Stimulated activated CD4-positive, alpha-beta T cell treated with anti-CD3 and anti-CD28 coated beads, Interleukin-2, amount 100 ng/mL, for 24 hours (primary cell): ENCODE measurements at regions not wholly inside any gene's neighbourhood (a gene's known extent, or its start where the extent isn't known, plus 50 kb on each side); places are given as distances from the start of the nearest gene placed in this dataset.

Experiments
- DNase-seq, 2 donors: peaks; one replicate each; pipeline ENCODE4 v3.0.0-alpha.2; 2020

DNA sequence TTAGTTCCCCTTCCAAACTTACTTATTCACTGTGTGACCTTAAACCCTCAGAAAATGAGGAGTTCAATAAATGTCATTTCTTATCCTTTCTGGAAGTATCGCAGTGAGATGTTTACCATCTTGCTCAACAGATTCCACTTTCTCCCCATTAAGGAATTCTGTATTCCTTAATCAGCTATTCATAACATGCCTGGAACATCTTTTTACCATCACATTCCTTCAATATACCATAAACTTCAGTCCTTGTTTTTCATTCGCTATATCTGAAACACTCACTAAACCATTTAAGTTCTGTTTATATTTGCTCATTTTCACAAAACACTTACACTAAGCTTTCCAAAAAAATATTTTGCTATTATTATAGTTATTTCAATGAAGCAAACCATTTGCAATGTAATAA is 1158.6 kb downstream of the CDH12 start:
- DNase-seq = no peak

GRCh38 chr5:21693591-21693990 is 1159.6 kb downstream of the CDH12 start:
- no peak for DNase-seq

GRCh38 chr5:21689587-21689986 is 1163.6 kb downstream of the CDH12 start:
- DNase-seq = no peak

- DNase-seq = no peak
Measured at GRCh38 chr5:21688655-21689054, 1164.5 kb downstream of the CDH12 start.

GRCh38 chr5:21687621-21688020 is 1165.5 kb downstream of the CDH12 start:
- no peak for DNase-seq

DNA sequence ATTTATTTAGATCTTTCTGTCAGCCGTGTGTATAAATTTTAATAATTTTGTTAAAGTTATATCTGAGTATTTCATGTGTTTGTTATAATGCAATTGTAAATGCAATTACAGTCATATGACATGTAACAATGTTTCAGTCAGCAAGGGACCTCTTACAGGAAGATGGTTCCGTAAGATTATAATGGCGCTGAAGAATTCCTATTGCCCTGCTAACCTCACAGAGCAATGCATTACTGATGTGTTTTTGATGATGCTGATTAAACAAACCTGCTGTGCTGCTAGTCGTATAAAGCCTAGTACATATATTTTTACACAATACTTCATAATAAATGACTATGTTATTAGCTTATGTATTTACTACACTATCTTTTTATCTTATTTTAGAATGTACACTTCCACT is 1166.4 kb downstream of the CDH12 start:
- DNase-seq = no peak

- no peak for DNase-seq
Measured at GRCh38 chr5:21685522-21685921, 1167.6 kb downstream of the CDH12 start.

GRCh38 chr5:21684992-21685391 is 1168.2 kb downstream of the CDH12 start:
- no peak for DNase-seq

GRCh38 chr5:21681911-21682310 is 1171.2 kb downstream of the CDH12 start:
- DNase-seq = no peak

GRCh38 chr5:21680641-21681040 is 1172.5 kb downstream of the CDH12 start:
- no peak for DNase-seq

GRCh38 chr5:21680196-21680595 is 1172.9 kb downstream of the CDH12 start:
- no peak for DNase-seq

- no peak for DNase-seq
Measured at GRCh38 chr5:21678526-21678925, 1174.6 kb downstream of the CDH12 start.

DNA sequence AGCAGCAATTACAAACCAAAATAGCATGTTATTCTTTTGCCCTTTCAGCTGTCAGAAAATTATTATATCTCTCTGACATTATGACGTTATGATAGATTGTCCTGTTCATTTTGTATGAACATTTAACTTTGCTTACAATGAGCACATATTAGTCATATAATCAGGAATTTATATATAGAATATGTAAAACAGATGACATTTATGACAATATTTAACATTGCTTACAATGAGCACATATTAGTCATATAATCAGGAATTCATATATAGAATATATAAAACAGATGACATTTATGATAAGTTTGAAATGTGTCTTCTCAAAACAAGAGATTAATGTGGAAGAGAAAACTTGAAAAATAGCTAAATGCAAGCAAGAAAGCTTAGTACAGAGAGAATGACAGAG is 1180.2 kb downstream of the CDH12 start:
- DNase-seq = no peak

DNA sequence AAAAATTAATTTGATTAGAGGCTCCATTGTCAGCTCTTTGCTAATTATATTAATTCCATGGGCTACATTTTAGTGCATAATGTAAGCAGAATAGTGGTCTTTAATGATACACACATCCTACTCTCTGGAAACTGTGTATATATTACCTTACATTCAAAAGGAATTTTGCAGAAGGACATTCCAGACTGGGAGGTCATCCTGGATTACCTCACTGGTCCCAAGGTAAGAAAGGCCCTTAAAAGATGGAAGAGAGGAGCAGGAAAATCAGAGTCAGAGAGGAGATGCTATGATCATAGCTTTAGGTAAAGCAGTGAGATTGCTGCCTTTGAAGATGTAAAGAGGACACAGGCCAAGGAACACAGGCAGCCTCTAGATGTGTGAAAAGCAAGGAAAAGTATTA is 1180.8 kb downstream of the CDH12 start:
- DNase-seq = no peak

DNA sequence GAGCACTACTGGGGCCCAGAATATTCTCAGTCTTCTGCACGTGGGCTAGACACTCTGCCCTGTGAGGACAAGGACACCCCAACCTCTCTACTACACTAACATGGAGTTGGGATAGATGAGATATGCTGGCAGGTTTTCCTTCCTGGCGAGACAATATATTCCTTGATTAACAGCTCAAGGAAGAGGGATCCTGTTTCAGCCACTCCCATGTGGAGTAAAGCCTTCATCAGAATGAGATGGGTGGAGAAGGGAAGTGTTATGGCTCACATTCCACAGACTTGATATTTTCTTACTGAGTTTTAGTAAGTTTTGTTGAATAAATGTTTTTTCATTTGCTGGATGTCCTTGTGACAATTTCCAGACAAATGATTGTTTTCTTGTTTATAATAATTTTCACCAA is 1187.6 kb downstream of the CDH12 start:
- DNase-seq = no peak

- DNase-seq = no peak
Measured at GRCh38 chr5:21663082-21663481, 1190.1 kb downstream of the CDH12 start.

GRCh38 chr5:21661184-21661583 is 1192.0 kb downstream of the CDH12 start:
- no peak for DNase-seq

GRCh38 chr5:21654556-21654955 is 1198.6 kb downstream of the CDH12 start:
- DNase-seq = no peak

GRCh38 chr5:21649969-21650368 is 1203.2 kb downstream of the CDH12 start:
- no peak for DNase-seq

GRCh38 chr5:21646469-21646868 is 1206.7 kb downstream of the CDH12 start:
- no peak for DNase-seq

DNA sequence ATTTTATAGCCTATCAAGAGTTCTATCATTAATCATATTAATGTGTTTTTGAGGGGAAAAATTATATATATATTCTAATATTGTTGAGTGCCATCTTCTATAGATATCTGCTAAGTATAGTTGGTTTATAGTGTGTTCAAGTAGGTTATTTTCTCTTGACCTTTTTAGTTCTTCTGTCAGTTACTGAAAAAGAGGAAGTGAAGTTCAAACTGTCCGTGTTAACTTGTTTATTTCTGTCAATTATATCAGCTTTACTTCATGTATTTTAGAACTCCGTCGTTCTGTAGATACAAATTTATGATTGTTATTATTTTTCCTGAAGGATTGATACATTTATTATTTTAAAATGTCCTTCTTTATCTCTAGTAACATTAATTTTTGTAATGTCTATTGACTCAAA is 1209.1 kb downstream of the CDH12 start:
- DNase-seq = no peak

GRCh38 chr5:21642312-21642711 is 1210.8 kb downstream of the CDH12 start:
- no peak for DNase-seq

GRCh38 chr5:21623831-21624230 is 1229.3 kb downstream of the CDH12 start:
- DNase-seq = no peak

DNA sequence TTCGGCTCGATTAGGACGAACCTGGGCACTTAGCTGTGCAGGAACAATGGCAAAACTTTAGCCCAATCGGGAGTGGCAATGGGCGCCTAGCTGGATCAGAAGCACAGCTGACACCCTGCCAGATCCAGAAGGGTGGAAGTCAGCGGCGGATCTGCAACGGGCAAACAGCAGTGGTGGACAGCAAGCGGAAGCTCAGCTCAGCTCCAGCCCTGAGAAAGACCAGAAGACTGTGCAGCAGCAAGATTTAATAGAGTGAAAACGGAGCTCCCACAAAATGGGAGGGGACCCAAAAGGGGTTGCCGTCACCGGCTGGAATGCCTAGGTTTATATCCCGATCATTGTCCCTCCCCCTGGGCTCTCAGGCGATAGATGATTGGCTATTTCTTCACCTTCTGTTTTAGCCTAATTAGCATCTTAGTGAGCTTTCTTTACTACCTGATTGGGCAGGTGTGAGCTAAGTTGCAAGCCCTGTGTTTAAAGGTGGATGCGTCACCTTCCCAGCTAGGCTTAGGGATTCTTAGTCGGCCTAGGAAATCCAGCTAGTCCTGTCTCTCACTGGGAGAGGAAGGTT is 1237.9 kb downstream of the CDH12 start:
- DNase-seq = no peak

DNA sequence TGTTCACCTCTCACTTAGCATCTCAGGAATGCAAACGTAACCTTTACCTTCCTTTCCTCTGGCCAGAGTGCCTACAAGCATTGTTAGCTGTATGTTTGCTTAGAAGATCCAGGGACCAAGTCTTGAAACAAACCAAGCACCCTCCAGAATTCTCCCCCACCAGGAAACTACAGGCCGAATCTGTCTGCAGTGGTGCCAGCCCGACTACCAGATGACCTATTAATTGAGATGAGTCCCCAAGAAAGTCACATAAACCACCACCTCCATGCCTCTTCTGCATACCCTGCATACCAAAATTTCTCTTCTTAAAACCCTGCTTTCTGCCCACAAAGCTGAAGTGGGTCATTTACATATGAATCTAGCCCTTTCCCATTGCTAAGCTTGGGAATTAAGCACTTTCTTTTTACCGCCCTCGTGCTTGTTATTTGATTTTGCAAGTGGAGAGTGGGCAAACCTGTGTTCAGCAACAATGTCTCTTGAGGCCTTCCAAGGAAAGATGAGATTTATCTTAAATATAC is 1239.1 kb downstream of the CDH12 start:
- no peak for DNase-seq

DNA sequence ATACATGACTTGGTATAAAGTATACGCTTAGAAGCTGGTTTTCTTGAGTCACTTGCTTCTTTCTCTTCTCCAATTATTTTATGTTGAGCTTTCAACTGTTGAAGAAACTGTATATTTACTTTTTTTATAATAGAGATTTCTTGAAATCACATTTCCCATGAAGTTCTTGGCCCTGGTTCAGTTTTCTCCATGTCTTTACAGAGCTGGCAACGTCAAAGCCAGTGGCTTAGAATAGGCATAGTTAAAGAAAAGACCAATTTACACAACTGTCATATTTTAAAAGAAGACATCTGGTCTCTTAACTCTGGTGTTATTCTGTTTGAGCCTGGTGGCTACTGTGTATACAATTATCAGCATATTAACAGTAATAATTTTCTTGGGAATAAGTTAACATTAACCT is 1249.3 kb downstream of the CDH12 start:
- DNase-seq = no peak
